ENCODE measurements at regions not wholly inside any gene's neighbourhood (a gene's known extent, or its start where the extent isn't known, plus 50 kb on each side); places are given as distances from the start of the nearest gene placed in this dataset.

DNA sequence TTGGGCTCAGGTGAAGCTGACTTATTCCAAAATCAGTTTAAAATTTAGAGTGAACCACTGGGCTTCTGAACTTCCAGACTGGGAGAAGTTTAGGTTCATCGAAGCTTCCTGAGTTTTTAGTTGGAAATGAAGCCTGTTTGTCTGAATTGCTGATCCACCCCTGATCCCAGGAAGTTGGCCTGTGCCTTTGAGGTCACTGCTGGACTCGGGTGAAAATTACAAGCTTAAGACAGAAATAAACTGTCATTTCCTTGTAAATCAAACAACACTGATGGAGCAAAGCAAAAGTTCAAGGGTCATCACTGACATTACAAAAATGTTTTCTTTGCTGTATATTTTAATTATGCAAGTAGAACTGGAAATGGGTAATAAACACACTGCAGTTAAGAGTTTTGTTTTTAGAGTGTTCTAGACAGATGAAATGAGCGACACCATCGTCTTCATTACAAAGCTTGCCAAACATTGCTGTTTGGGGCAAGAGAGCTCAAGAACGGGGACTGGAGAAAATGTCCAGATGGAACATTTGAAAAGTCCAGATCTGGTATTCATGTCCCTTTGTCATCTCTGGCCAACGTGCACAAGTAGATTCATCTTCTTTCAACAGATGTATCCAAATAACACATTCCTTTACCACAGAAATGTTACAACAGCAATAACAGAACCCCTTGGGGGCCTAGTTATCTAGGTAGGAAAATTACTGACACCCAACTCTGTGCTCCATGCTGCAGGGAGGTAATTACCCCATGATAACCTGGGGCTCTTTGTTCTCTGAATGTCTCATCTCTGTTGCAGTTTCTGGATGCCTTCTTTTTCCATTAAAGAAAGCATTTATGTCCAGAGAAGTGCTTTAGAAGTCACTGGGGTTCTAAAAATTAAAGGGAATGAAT is 142.4 kb upstream of the ERCC6L2 start:
- Histone ChIP-seq H3K27me3 (ENCODE audit: control insufficient read depth in 1 of 2, insufficient read depth in 2 of 2, low read length in 2 of 2) (no peaks in the 10 kb centered on the region), H2AFZ (ENCODE audit: low read length) (no peak overlapping the region), H3K79me2 (ENCODE audit: insufficient read depth, low read length) (no peaks in the 10 kb centered on the region), H3K9me3 (ENCODE audit: low read length) (no peaks in the 10 kb centered on the region), H3K27ac (ENCODE audit: extremely low read length, insufficient read depth, low read length) (no peak overlapping the region), H3K36me3 (replicated peaks in 1 of 2; ENCODE audit: control insufficient read depth in 1 of 2, insufficient read depth in 2 of 2, low read length in 2 of 2) (no peaks in the 10 kb centered on the region), H4K20me1 (ENCODE audit: insufficient read depth, low read length) (no peaks in the 10 kb centered on the region), H3K4me3 (replicated peaks in 1 of 3; ENCODE audit: insufficient read depth in 1 of 3, low read depth in 2 of 3, low read length in 3 of 3) (peak overlapping the region in 1 of 3 experiments; percentile 13; a peak in 1 of 6 replicates), H3K9ac (ENCODE audit: insufficient read depth, low read depth, low read length) (no peak overlapping the region), H3K4me1 (ENCODE audit: insufficient read depth, low read length) (peaks cover 74% of the 10 kb centered on the region), H3K4me2 (ENCODE audit: low read depth, low read length) (peak overlapping the region; percentile 40)
- BruUV-seq (replicated peaks) = no TSS peak
- CTCF ChIA-PET (ENCODE audit: low intra/inter-chr PET ratio, low total read pairs) = no interaction called here
- POLR2A ChIA-PET = no interaction called here
- DNase-seq (ENCODE audit: low spot score) (no peak), FAIRE-seq (no peak), ATAC-seq (no peak)
- no peak for TF ChIP-seq NFIC (IDR thresholded peaks at IDR 0.05; ENCODE audit: low read length)
- TF ChIP-seq NCOA2 (CRISPR knock-in tag; IDR thresholded peaks at IDR 0.05) = no peak
- no peak for TF ChIP-seq POLR2A (IDR thresholded peaks at IDR 0.05; ENCODE audit: insufficient read depth in 1 of 2, low read depth in 2 of 2, low read length in 2 of 2)
- no peak for TF ChIP-seq HCFC1 (IDR thresholded peaks at IDR 0.05; ENCODE audit: low read depth, low read length)
- TF ChIP-seq, protein P1, sequence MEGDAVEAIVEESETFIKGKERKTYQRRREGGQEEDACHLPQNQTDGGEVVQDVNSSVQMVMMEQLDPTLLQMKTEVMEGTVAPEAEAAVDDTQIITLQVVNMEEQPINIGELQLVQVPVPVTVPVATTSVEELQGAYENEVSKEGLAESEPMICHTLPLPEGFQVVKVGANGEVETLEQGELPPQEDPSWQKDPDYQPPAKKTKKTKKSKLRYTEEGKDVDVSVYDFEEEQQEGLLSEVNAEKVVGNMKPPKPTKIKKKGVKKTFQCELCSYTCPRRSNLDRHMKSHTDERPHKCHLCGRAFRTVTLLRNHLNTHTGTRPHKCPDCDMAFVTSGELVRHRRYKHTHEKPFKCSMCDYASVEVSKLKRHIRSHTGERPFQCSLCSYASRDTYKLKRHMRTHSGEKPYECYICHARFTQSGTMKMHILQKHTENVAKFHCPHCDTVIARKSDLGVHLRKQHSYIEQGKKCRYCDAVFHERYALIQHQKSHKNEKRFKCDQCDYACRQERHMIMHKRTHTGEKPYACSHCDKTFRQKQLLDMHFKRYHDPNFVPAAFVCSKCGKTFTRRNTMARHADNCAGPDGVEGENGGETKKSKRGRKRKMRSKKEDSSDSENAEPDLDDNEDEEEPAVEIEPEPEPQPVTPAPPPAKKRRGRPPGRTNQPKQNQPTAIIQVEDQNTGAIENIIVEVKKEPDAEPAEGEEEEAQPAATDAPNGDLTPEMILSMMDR (CRISPR knock-in tag; IDR thresholded peaks at IDR 0.05) = no peak
- no peak for TF ChIP-seq ZNF138 (CRISPR knock-in tag; IDR thresholded peaks at IDR 0.05; ENCODE audit: low read depth)
- TF ChIP-seq, protein P2, sequence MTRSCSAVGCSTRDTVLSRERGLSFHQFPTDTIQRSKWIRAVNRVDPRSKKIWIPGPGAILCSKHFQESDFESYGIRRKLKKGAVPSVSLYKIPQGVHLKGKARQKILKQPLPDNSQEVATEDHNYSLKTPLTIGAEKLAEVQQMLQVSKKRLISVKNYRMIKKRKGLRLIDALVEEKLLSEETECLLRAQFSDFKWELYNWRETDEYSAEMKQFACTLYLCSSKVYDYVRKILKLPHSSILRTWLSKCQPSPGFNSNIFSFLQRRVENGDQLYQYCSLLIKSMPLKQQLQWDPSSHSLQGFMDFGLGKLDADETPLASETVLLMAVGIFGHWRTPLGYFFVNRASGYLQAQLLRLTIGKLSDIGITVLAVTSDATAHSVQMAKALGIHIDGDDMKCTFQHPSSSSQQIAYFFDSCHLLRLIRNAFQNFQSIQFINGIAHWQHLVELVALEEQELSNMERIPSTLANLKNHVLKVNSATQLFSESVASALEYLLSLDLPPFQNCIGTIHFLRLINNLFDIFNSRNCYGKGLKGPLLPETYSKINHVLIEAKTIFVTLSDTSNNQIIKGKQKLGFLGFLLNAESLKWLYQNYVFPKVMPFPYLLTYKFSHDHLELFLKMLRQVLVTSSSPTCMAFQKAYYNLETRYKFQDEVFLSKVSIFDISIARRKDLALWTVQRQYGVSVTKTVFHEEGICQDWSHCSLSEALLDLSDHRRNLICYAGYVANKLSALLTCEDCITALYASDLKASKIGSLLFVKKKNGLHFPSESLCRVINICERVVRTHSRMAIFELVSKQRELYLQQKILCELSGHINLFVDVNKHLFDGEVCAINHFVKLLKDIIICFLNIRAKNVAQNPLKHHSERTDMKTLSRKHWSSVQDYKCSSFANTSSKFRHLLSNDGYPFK (CRISPR knock-in tag; IDR thresholded peaks at IDR 0.05; ENCODE audit: borderline replicate concordance) = no peak
- TF ChIP-seq ZNF333 (CRISPR knock-in tag; IDR thresholded peaks at IDR 0.05; ENCODE audit: borderline replicate concordance) = no peak
- TF ChIP-seq, protein P3, sequence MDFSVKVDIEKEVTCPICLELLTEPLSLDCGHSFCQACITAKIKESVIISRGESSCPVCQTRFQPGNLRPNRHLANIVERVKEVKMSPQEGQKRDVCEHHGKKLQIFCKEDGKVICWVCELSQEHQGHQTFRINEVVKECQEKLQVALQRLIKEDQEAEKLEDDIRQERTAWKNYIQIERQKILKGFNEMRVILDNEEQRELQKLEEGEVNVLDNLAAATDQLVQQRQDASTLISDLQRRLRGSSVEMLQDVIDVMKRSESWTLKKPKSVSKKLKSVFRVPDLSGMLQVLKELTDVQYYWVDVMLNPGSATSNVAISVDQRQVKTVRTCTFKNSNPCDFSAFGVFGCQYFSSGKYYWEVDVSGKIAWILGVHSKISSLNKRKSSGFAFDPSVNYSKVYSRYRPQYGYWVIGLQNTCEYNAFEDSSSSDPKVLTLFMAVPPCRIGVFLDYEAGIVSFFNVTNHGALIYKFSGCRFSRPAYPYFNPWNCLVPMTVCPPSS (IDR thresholded peaks at IDR 0.05) = no peak
- in situ Hi-C loops (cut with HindIII; ENCODE audit: extremely low pct_ligation_motif_present, low pct_unique_long_range_greater_than_20kb) = no loop called here
- WGBS (ENCODE audit: low lambda C conversion rate) = 30% methylated on average over 6 of the region's 6 CpGs
- intact Hi-C loops (cut with micrococcal nuclease; ENCODE audit: unreplicated experiment) = no loop called here

Measured in HepG2 (cell line).